Muscle layer of colon (tissue), 2 donors: ENCODE measurements at regions not wholly inside any gene's neighbourhood (a gene's known extent, or its start where the extent isn't known, plus 50 kb on each side); places are given as distances from the start of the nearest gene placed in this dataset.

Experiments
- H3K27ac ChIP-seq: one replicate; pipeline ENCODE4 v1.7.0; 2013; ENCODE audit warnings: low read depth, mild to moderate bottlenecking, low read length, moderate library complexity
- H3K27me3 ChIP-seq, 2 donors: one replicate each; pipeline ENCODE4 v1.7.0; 2013; ENCODE audit warnings: low read length in 2 of 2, mild to moderate bottlenecking in 2 of 2; ENCODE audit not compliant: insufficient read depth in 2 of 2, control insufficient read depth in 1 of 2
- H3K36me3 ChIP-seq: one replicate; pipeline ENCODE4 v1.7.0; 2013; ENCODE audit warnings: mild to moderate bottlenecking, low read length; ENCODE audit not compliant: insufficient read depth
- H3K4me1 ChIP-seq: one replicate; pipeline ENCODE4 v1.7.0; 2013; ENCODE audit warnings: mild to moderate bottlenecking, low read length; ENCODE audit not compliant: insufficient read depth
- H3K4me3 ChIP-seq, 2 donors: one replicate each; pipeline ENCODE4 v1.7.0; 2013; ENCODE audit warnings: low read length in 2 of 2, low read depth in 1 of 2, mild to moderate bottlenecking in 1 of 2, moderate library complexity in 1 of 2
- H3K9ac ChIP-seq: one replicate; pipeline ENCODE4 v1.7.0; 2013; ENCODE audit warnings: low read length
- H3K9me3 ChIP-seq: one replicate; pipeline ENCODE4 v1.7.0; 2013; ENCODE audit warnings: mild to moderate bottlenecking, low read length
- donor health status: abdominal sarcoma.
- donor health status: Adenocarcinoma of cecum.

DNA sequence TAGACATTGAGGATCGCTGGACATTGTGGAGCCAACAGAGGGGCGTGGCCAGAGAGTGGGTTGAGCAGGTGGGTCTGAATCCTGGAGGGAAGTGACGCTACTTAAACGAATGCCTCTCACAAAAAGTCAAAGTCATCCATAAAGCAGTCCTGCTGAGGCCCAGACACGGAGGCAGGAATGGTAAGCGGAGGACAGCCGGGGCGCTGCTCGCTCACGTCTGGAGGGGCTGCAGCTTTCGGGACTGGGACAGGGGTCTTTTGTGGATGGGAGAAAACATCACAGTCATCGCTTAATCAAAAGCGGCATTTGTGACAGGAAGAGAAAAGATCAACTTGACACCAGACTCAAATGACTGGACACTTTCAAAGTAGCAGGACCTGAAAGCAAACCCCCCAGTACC is 88.4 kb downstream of the PTGR3 start:
- Histone ChIP-seq H3K9me3 (no peaks in the 10 kb centered on the region), H3K9ac (no peak overlapping the region), H3K27me3 (no peaks in the 10 kb centered on the region), H3K27ac (no peak overlapping the region), H3K4me3 (no peak overlapping the region), H3K36me3 (no peaks in the 10 kb centered on the region), H3K4me1 (no peaks in the 10 kb centered on the region)

DNA sequence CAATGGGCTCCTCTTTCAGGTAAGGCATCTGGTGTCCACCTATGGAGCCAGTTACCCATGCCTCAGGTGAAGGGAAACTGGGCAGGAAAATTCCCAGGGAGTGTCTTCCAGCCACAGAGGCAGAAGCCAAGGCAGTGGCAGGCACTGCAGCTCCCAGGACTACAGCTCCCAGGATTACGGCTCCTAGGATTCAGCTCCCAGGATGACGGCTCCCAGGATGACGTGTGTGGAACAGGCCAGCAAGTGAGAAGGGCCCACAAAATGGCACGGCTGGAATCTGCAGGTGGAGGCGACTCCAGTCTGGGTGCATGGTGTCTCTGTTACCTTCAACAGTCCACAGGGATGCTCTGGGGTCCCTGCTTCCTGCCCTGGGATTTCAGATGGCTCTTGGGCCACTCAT is 92.1 kb downstream of the PTGR3 start:
- Histone ChIP-seq H3K27me3 (no peaks in the 10 kb centered on the region), H3K4me1 (peaks cover 26% of the 10 kb centered on the region), H3K36me3 (no peaks in the 10 kb centered on the region), H3K27ac (no peak overlapping the region), H3K9me3 (no peaks in the 10 kb centered on the region), H3K9ac (no peak overlapping the region), H3K4me3 (no peak overlapping the region)

DNA sequence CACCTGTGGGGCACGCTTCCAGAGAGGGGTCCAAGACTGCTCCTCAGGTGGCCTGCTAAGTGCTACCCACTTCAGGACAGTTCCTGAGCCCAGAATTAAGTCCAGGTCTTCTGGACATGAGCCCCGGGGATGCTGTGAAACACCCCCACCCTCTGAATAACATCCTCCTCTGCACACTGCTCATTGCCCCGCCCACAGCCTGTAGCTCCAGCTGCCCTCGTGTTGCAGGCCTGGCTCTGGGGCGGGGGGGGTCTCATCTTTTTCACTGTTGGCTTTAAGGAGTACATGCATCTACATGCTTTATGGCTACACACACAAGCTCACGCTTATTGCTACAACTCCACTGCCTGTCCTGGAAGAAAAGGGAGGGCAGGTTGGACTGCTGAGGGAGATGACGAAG is 92.8 kb downstream of the PTGR3 start:
- Histone ChIP-seq H3K4me3 (no peak overlapping the region), H3K27ac (no peak overlapping the region), H3K27me3 (no peaks in the 10 kb centered on the region), H3K36me3 (no peaks in the 10 kb centered on the region), H3K9me3 (no peaks in the 10 kb centered on the region), H3K4me1 (peaks cover 32% of the 10 kb centered on the region), H3K9ac (no peak overlapping the region)

DNA sequence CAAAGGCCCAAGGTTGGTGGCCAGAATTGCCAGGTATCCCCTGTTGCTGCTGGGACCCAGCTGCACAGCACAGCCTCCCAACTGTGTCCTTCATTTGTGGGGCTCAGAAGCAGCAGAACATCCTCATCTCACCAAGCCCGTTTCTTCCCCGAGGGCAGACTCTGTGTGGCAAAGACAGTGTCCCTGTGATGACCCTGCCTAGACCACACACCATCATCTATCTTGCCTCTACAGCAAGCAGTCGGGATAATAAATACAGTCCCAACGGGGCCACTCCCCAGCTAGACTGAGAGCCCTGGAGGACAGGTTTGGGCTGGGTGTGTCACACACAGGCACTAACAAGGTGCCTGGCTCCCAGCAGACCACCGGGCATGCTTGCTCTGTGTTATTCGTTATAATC is 93.4 kb downstream of the PTGR3 start:
- H3K9me3 ChIP-seq = no peaks in the 10 kb centered on the region
- no peak overlapping the region for H3K9ac ChIP-seq
- H3K4me3 ChIP-seq = no peak overlapping the region
- H3K4me1 ChIP-seq = peaks cover 32% of the 10 kb centered on the region
- H3K36me3 ChIP-seq = no peaks in the 10 kb centered on the region
- H3K27ac ChIP-seq = no peak overlapping the region
- H3K27me3 ChIP-seq = no peaks in the 10 kb centered on the region
